GM19438 (cell line): ENCODE measurements at regions not wholly inside any gene's neighbourhood (a gene's known extent, or its start where the extent isn't known, plus 50 kb on each side); places are given as distances from the start of the nearest gene placed in this dataset.

Experiments used
- ATAC-seq: cut with Tn5 transposase; IDR thresholded peaks from one replicate; pipeline ENCODE4 v1.9.1; 2021; ENCODE audit warnings: low read depth; ENCODE audit not compliant: unreplicated experiment

DNA sequence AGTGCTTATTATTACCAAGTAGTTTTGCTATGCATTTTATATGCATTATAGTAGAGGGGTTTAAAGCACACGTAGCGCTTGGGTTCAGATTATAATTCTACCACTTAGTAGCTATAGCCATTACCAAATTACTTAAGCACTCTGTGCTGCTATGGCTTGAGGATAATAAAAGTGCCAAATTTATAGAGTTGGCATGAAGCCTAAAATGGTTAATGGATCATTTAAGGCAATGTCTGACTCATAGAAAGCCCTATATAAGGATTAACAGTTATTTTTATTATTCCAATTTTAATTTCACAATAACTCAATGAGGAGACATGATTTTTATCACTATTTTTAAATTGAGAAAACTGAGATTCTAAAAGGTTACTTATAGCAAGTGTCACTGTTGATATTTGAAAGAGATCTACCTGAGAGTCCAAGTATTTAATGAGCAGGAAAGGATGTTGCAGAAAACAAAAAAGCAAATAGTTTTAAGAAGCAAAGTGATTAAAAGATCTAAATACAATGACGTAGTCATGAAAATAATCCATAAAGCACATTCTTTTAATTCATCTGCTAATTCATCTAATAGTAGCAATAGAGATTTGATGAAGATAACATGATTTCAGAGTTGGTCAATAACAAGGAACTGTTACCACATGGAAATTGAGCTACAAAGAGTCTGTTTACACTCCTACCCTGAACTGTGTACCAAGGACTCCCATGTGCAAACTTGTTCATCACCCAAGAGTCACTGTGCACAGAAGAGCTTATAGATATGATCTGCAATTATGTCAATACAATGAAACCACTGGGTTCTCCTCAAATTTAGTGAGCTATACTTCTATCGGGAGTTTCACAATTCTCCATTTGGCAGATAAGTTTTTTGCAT lies 78.8 kb upstream of the DTNA start:
- no peak for ATAC-seq

GRCh38 chr18:34632321-34632720 lies 77.8 kb upstream of the DTNA start:
- no peak for ATAC-seq

- no peak for ATAC-seq
Measured at GRCh38 chr18:34633368-34633767, 76.7 kb upstream of the DTNA start.

GRCh38 chr18:34637094-34637801 lies 72.8 kb upstream of the DTNA start:
- no peak for ATAC-seq

DNA sequence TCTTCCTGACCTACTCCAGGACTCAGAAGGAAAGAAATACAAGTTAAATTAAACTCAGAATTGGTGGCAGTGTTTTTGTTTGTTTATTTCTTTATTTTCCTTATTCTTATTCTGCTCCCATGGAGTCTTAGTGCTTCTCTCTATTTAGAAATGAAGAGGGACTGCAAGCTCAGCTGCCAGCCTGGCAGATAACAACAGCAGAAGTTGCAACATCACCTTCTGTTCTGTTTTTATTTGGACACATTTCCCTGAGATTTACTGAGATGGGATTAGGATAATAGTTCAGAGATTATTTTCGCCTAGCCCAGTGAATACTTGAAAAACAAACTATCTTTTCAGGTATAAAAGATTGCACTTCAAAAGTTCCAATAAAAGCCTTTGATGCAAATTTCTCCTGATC lies 70.4 kb upstream of the DTNA start:
- no peak for ATAC-seq

GRCh38 chr18:34640276-34640675 lies 69.8 kb upstream of the DTNA start:
- ATAC-seq, result no peak

GRCh38 chr18:34643989-34644388 lies 66.1 kb upstream of the DTNA start:
- ATAC-seq, result no peak

DNA sequence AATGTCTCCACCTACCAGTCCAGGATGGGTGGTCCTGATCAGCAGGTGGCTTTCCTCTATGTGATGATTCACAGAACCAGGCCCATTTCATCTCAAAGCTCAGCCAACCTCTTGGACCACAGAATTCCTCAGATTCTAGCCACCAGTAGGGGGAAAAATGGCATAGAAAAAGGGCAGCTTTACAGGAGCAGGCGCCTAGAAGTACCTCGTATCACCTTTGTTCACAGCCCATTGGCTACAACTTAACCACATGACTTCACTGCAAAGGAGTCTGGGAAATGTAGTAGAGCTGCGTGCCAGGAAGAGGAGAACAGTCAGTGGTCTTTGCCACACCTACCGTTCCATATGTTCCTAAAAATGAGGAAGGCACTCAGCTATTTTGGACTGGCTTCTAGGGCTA lies 62.8 kb upstream of the DTNA start:
- peak; percentile 66 for ATAC-seq

DNA sequence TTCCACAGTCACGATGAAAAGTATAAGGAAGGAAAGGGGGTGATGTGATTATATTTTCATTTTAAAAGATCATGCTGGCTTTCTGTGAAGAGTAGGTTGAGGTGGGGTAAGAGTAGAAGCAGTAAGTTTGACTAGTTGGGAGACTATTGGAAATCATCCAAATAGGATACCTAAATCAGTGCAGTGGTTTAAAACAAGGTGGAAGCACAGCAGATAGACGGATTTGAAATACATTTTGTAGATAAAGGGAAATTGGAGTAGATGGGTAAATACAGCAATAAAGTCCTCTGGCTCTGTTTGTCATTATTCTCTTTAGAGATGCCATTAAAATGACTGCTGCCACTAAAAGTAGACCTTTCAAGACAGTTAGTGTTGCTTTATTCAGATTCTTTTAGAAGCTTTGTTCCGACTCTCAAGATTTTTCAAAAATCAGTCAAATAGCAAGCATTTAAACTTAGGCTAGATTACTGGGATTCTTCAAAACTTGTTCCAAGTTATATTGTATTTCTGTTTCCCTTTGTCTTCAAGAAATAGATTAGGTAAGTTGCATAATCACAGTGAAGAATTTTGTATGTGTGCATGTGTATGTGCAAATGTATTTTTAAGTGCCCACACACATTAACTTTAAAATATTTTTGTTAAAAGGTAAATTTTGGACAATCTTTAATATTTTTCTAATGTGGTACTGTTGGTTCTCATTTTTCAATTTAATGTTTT lies 61.7 kb upstream of the DTNA start:
- ATAC-seq, result no peak

- ATAC-seq, result no peak
Measured at GRCh38 chr18:34649080-34649479, 61.0 kb upstream of the DTNA start.

- no peak for ATAC-seq
Measured at GRCh38 chr18:34650121-34650545, 60.0 kb upstream of the DTNA start.

DNA sequence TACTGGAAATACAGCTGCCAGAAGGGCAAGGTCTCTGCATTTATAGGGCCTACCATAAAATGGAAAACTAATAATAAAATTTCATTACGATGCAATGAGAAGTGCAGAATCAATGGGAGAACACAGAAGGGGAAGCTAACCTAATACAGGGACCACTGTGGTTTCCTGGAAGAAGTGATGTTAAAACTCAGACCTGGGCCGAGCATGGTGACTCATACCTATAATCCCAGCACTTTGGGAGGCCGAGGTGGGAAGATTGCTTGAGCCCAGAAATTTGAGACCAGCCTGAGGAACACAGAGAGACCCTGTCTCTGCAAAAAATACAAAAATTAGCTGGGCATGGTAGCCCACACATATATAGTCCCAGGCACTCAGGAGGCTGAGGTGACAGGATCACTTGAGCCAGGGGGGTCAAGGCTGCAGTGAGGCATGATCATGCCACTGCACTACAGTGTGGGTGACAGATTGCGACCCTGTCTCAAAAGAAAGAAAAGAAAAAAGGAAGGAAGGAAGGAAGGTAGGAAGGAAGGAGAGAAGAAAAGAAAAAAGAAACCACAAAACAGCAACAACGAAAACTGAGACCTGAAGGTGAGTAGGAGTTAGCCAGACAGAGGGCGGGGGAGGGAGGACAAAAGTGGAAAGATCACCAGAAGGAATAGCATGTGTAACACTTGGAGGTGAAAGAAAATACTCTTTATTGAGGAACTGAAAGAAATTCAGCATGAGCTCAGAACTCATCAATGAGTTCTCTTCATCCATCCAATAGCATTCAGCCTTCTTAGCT lies 58.3 kb upstream of the DTNA start:
- no peak for ATAC-seq

- no peak for ATAC-seq
Measured at GRCh38 chr18:34655131-34655530, 55.0 kb upstream of the DTNA start.

- ATAC-seq, result no peak
Measured at GRCh38 chr18:34657860-34658500, 52.1 kb upstream of the DTNA start.

DNA sequence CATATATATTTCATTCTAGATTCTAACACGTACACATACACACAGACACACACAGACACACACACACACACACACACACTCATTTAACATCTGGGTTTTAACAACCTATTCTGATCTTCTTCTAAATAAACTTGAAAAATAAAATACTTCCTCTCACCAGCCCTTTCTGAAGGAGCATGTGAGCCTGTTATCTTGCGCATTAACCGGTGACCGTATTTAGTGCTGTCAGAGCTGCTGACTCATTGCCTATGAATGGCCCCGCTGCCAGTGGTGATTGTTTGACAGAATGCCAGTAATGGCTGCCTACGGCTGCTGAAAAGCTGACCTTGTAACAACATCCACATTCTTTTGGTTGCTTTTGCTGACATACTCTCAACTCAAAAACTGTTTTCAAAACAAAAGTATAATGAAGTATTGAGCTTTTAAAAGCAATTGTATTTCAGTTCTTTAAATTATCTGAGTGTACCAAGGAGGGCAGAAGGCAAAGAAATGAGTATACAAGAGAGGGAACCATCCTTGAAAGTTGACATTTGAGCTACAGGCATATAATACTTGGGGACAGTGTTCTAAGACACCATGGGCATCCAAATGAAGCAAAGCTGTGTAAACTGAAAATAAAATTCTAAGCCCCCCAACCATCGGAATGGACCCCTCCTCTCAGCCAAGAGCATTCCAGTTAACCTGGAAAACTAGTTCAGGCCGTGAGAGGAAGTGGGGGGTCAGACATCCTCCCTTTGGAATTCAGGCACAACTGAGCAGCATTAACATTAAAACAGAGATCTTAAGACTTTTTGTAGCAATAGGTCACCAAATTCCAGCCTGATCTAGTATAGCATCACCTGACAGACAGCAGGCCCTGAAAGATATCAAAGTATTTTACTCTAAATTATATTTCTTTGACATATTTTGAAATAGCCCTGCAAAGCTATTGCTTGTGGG lies 50.2 kb upstream of the DTNA start:
- ATAC-seq, result no peak
